Adrenal gland (tissue), 5 donors: ENCODE measurements at regions not wholly inside any gene's neighbourhood (a gene's known extent, or its start where the extent isn't known, plus 50 kb on each side); places are given as distances from the start of the nearest gene placed in this dataset.

Experiments used
- CTCF ChIP-seq, 6 experiments: fragments of 450-650 bp in 4 of 6; fragments of 200-600 bp in 2 of 6; sonication (generic) in 1 of 6; IDR thresholded peaks; 1 replicate in 5 of 6; 2 replicates in 1 of 6; pipeline versions ENCODE4 v1.5.1 to v1.8.0; 2016 to 2021; ENCODE audit warnings: antibody characterized with exemption in 6 of 6, mild to moderate bottlenecking in 2 of 6, moderate library complexity in 1 of 6
- POLR2A ChIP-seq, 2 donors: fragments of 450-650 bp; IDR thresholded peaks; one replicate each; pipeline ENCODE4 v1.6.1; 2017; ENCODE audit warnings: antibody characterized with exemption in 2 of 2, mild to moderate bottlenecking in 2 of 2, moderate library complexity in 1 of 2
- donor health status: DM: no; HTN: no; CAD: no.

- no peak for TF ChIP-seq CTCF (IDR thresholded peaks at IDR 0.05)
- no peak for TF ChIP-seq POLR2A (IDR thresholded peaks at IDR 0.05)
Measured at GRCh38 chr20:7505152-7505834, 435.0 kb downstream of the HAO1 start.
